GM21526 (cell line): ENCODE measurements at regions not wholly inside any gene's neighbourhood (a gene's known extent, or its start where the extent isn't known, plus 50 kb on each side); places are given as distances from the start of the nearest gene placed in this dataset.
"Not testable (repeated sequence)": the region's sequence is repeated elsewhere in the genome, so short reads cannot be mapped to it uniquely, and the experiment has no call there.

ENCODE experiments used
- ATAC-seq: cut with Tn5 transposase; IDR thresholded peaks from one replicate; pipeline ENCODE4 v1.9.1; 2021; ENCODE audit warnings: moderate library complexity; ENCODE audit not compliant: unreplicated experiment, low FRiP score

- no peak for ATAC-seq
Observed at GRCh38 chr22:49518436-49518970, 309.2 kb downstream of the BRD1 start.

- no peak for ATAC-seq
Observed at GRCh38 chr22:49517667-49518185, 309.9 kb downstream of the BRD1 start.

GRCh38 chr22:49517211-49517610, 310.5 kb downstream of the BRD1 start:
- ATAC-seq = no peak

- no peak for ATAC-seq
Observed at GRCh38 chr22:49515475-49515874, 312.2 kb downstream of the BRD1 start.

GRCh38 chr22:49514641-49515040, 313.0 kb downstream of the BRD1 start:
- ATAC-seq = no peak

- no peak for ATAC-seq
Observed at GRCh38 chr22:49514211-49514610, 313.5 kb downstream of the BRD1 start.

- no peak for ATAC-seq
Observed at GRCh38 chr22:49513358-49513851, 314.3 kb downstream of the BRD1 start.

- no peak for ATAC-seq
Observed at GRCh38 chr22:49512487-49513165, 315.0 kb downstream of the BRD1 start.

- ATAC-seq = not testable (repeated sequence)
Observed at GRCh38 chr22:49511393-49512189, 316.1 kb downstream of the BRD1 start.

GRCh38 chr22:49510718-49511117, 317.0 kb downstream of the BRD1 start:
- ATAC-seq = no peak

- ATAC-seq = no peak
Observed at GRCh38 chr22:49509016-49509415, 318.7 kb downstream of the BRD1 start.

- ATAC-seq = no peak
Observed at GRCh38 chr22:49508561-49508960, 319.1 kb downstream of the BRD1 start.

GRCh38 chr22:49507607-49508292, 319.9 kb downstream of the BRD1 start:
- no peak for ATAC-seq

GRCh38 chr22:49506010-49506400, 321.7 kb downstream of the BRD1 start:
- no peak for ATAC-seq

GRCh38 chr22:49505337-49506009, 322.2 kb downstream of the BRD1 start:
- ATAC-seq = no peak

- ATAC-seq = no peak
Observed at GRCh38 chr22:49503896-49504521, 323.7 kb downstream of the BRD1 start.

GRCh38 chr22:49503321-49503720, 324.4 kb downstream of the BRD1 start:
- no peak for ATAC-seq

GRCh38 chr22:49502126-49502826, 325.4 kb downstream of the BRD1 start:
- ATAC-seq = no peak

GRCh38 chr22:49500942-49501395, 326.7 kb downstream of the BRD1 start:
- ATAC-seq = no peak
